ENCODE measurements at regions not wholly inside any gene's neighbourhood (a gene's known extent, or its start where the extent isn't known, plus 50 kb on each side); places are given as distances from the start of the nearest gene placed in this dataset.

GRCh38 chr13:42400188-42400833, 128.4 kb downstream of the AKAP11 start:
- BruUV-seq (replicated peaks), result no TSS peak
- FAIRE-seq, result no peak

More at GRCh38 chr13:42400188-42400833, 128.4 kb downstream of the AKAP11 start:
- CTCF ChIA-PET (ENCODE audit: low intra/inter-chr PET ratio), result no interaction called here
- H3K4me1 ChIP-seq (replicated peaks in 1 of 2; ENCODE audit: control insufficient read depth in 2 of 2, insufficient read depth in 2 of 2, low read length in 2 of 2), result no peaks in the 10 kb centered on the region
- H3K36me3 ChIP-seq (ENCODE audit: control insufficient read depth, insufficient read depth, low read length), result no peaks in the 10 kb centered on the region
- intact Hi-C loops (cut with micrococcal nuclease), result no loop called here
- in situ Hi-C loops (cut with MboI), result no loop called here
- H2AFZ ChIP-seq (ENCODE audit: low read depth, low read length), result no peak overlapping the region
- no peak overlapping the region for H3K27ac ChIP-seq (ENCODE audit: extremely low read depth, low read depth, low read length)
- POLR2A ChIA-PET, result no interaction called here
- H3K27me3 ChIP-seq (ENCODE audit: control insufficient read depth in 2 of 2, insufficient read depth in 2 of 2, low read length in 2 of 2), result peaks cover 0 to 10% of the 10 kb centered on the region in 2 experiments; a peak in 2 of 5 replicates
- no peak overlapping the region for H3K9ac ChIP-seq (ENCODE audit: insufficient read depth in 1 of 2, low read depth in 2 of 2, low read length in 2 of 2)
- DNase-seq (ENCODE audit: extremely low read depth in 1 of 4, low spot score in 3 of 4), result no peak
- H3K4me2 ChIP-seq (ENCODE audit: insufficient read depth, low read length), result no peak overlapping the region
- no peaks in the 10 kb centered on the region for H3K79me2 ChIP-seq (ENCODE audit: control insufficient read depth, insufficient read depth, low read length)
- ATAC-seq, result no peak
- TF ChIP-seq REST (IDR thresholded peaks at IDR 0.05; ENCODE audit: borderline replicate concordance), result peak; percentile 14; the same call in 1 of the 2 replicates
- TF ChIP-seq REST (CRISPR knock-in tag; IDR thresholded peaks at IDR 0.05; ENCODE audit: low read depth), result no peak
- no peak for TF ChIP-seq ZNF695 (CRISPR knock-in tag; IDR thresholded peaks at IDR 0.05)
- H3K9me3 ChIP-seq (replicated peaks; ENCODE audit: control insufficient read depth, insufficient read depth, low read depth, low read length), result no peaks in the 10 kb centered on the region
- WGBS (ENCODE audit: insufficient coverage, low coverage, missing lambda C conversion rate), result 0% methylated on average over 1 of the region's 1 CpG
- H4K20me1 ChIP-seq (replicated peaks; ENCODE audit: control insufficient read depth, insufficient read depth, low read length), result no peaks in the 10 kb centered on the region
- H3K9me1 ChIP-seq (ENCODE audit: control insufficient read depth, insufficient read depth, low read length), result no peaks in the 10 kb centered on the region
- H3K4me3 ChIP-seq, result no peak overlapping the region

All from K562 (cell line).